ENCODE measurements at regions not wholly inside any gene's neighbourhood (a gene's known extent, or its start where the extent isn't known, plus 50 kb on each side); places are given as distances from the start of the nearest gene placed in this dataset.

DNA sequence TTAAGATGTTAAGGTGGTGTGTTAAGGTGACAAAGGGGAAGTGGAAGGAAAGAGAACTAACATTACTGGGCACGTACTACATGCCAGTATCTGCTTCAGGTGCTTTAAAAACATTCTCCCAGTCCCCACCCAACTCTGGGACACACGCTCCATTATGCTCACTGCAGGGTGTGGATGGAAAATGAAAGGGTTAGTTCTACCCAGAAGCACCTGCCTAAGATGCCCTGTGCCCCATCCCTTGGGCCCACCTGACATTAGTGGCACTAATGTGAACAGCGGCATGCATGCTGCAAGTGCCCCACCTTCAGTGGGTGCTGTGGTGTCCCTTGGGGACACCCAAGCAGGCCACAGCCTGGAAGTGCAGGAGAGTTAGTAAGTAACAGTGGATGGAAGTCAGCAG lies 82.9 kb upstream of the CXADR start:
- Histone ChIP-seq H3K27me3 (no peaks in the 10 kb centered on the region), H3K27ac (no peak overlapping the region), H3K36me3 (no peaks in the 10 kb centered on the region), H3K4me1 (peaks cover 0 to 5% (median 0%) of the 10 kb centered on the region in 4 donors), H3K9me3 (no peaks in the 10 kb centered on the region), H3K4me3 (no peak overlapping the region)
- DNase-seq (ENCODE audit: low spot score in 2 of 2), result no peak
- TF ChIP-seq EP300 (IDR thresholded peaks at IDR 0.05) (no peak), POLR2A (IDR thresholded peaks at IDR 0.05) (no peak)
- TF ChIP-seq, protein P1, sequence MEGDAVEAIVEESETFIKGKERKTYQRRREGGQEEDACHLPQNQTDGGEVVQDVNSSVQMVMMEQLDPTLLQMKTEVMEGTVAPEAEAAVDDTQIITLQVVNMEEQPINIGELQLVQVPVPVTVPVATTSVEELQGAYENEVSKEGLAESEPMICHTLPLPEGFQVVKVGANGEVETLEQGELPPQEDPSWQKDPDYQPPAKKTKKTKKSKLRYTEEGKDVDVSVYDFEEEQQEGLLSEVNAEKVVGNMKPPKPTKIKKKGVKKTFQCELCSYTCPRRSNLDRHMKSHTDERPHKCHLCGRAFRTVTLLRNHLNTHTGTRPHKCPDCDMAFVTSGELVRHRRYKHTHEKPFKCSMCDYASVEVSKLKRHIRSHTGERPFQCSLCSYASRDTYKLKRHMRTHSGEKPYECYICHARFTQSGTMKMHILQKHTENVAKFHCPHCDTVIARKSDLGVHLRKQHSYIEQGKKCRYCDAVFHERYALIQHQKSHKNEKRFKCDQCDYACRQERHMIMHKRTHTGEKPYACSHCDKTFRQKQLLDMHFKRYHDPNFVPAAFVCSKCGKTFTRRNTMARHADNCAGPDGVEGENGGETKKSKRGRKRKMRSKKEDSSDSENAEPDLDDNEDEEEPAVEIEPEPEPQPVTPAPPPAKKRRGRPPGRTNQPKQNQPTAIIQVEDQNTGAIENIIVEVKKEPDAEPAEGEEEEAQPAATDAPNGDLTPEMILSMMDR (IDR thresholded peaks at IDR 0.05), result no peak
- 92 to 96% methylated on average over 3 of the region's 3 CpGs for WGBS, 2 donors

DNA sequence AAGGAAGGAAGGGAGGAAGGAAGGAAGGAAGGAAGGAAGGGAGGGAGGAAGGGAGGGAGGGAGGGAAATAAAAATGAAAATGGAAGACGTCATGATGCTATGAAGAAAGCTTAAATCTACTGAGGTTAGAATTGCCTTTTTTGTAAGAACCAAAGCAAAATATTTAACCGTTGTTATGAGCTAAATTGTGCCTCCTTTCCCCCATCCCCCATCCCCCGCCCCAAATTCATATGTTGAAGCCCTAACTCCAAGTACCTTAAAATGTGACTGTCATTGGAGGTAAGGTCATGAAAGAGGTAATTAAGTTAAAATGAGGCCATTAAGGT lies 80.1 kb upstream of the CXADR start:
- Histone ChIP-seq H3K9me3 (no peaks in the 10 kb centered on the region), H3K27ac (no peak overlapping the region), H3K4me3 (no peak overlapping the region), H3K36me3 (no peaks in the 10 kb centered on the region), H3K27me3 (no peaks in the 10 kb centered on the region), H3K4me1 (peaks cover 0 to 19% (median 0%) of the 10 kb centered on the region in 4 donors)
- DNase-seq (ENCODE audit: low spot score in 2 of 2), result no peak
- WGBS, 2 donors, result 85 to 99% methylated on average over 3 of the region's 3 CpGs
- TF ChIP-seq, protein P1 (IDR thresholded peaks at IDR 0.05), result no peak
- TF ChIP-seq POLR2A (IDR thresholded peaks at IDR 0.05), result no peak
- no peak for TF ChIP-seq EP300 (IDR thresholded peaks at IDR 0.05)

DNA sequence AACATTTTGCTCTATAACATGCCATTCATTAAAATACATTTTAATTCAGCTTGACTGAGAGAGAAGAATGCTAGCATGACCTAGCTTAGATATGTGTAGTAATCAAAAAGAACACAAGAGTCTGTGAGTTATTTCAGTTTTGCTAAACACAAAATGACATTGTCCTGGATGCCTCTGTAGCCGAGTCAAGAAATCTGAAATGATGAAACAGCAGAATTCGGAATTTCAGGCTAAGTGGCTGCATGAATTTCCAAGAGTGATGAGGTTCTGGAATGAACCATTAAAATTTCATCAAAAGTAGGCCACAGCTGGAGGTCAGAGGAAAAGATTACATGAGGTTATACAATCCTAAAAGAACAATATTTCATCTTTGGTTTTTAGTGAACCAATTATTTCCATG lies 79.1 kb upstream of the CXADR start:
- Histone ChIP-seq H3K4me3 (no peak overlapping the region), H3K36me3 (no peaks in the 10 kb centered on the region), H3K9me3 (no peaks in the 10 kb centered on the region), H3K4me1 (peaks cover 0 to 19% (median 0%) of the 10 kb centered on the region in 4 donors), H3K27ac (no peak overlapping the region), H3K27me3 (no peaks in the 10 kb centered on the region)
- no peak for DNase-seq (ENCODE audit: low spot score in 2 of 2)
- TF ChIP-seq EP300 (IDR thresholded peaks at IDR 0.05) (no peak), POLR2A (IDR thresholded peaks at IDR 0.05) (no peak)
- TF ChIP-seq, protein P1 (IDR thresholded peaks at IDR 0.05), result no peak
- WGBS, 2 donors, result 26 to 32% methylated on average over 2 of the region's 2 CpGs

DNA sequence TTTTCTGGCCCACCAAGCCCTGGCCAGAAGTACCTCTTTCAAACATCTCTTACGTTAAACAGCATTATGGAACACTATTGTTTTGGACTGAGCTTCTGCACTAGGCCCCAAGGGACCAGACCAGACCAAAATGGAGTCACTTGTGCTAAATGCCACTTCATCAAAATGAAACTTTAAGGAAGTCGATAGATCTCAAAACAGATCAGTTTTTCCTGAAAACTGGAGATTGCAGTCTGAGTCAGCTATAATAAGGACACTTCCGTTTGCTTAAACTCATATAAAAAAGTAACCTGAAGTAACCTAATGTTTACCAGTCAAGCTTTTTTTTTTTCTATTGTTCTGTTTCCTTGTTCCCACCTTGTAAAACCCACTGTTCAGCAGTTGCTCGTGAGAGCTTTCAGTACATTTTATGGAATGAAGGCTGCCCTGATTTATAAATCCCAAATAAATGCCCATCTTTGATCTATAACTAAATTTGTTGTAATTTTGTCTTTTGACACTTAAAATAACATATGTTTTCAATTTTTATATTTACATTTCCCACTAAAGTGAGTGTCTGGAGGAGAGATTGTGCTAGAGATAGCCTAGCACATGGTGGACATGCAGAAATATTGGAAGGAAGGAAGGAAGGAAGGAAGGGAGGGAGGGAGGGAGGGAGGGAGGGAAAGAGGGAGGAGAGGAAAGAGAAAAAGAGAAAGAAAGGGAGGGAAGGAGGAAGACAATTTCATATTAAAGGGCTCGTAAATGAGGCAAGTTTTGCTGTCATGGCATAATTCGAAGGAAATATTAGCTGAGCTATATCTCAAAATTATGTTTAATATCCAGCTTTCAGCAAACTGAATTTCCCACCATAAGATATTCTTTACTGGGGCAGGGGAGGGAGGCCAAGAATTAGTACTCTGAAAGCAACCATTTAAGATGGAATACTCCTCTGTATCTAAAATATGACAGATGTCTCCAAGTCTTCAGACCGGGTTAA lies 77.0 kb upstream of the CXADR start:
- 68 to 79% methylated on average over 7 of the region's 7 CpGs for WGBS, 2 donors
- Histone ChIP-seq H3K27ac (no peak overlapping the region), H3K9me3 (no peaks in the 10 kb centered on the region), H3K4me1 (peaks cover 0 to 21% (median 2%) of the 10 kb centered on the region in 4 donors), H3K36me3 (no peaks in the 10 kb centered on the region), H3K27me3 (no peaks in the 10 kb centered on the region), H3K4me3 (no peak overlapping the region)
- TF ChIP-seq, protein P1 (IDR thresholded peaks at IDR 0.05), result no peak
- TF ChIP-seq EP300 (IDR thresholded peaks at IDR 0.05) (no peak), POLR2A (IDR thresholded peaks at IDR 0.05) (no peak)
- DNase-seq (ENCODE audit: low spot score in 2 of 2), result no peak

DNA sequence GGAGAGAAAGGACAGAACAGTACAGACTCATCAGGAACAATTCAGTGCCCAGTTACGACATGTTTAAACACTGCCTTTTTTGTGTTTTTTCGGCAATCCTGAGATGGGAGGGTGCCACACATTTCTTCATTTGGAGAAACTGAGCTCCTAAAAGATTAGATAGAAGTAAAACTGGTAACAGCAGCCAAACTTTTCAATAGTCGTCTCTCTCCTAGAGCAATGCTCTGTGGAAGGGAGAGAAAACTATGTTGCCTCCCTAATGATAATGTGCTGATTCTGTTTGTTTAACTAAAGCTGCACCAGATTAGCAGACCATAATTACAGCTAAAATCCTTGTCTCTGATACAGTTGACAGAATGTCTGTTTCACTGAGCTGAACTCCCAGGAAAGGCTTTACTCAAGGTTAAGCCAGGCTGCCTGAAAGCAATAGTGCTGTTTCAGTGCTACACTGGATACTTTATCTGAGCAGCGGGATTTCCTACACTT lies 76.2 kb upstream of the CXADR start:
- peaks cover 0 to 30% (median 2%) of the 10 kb centered on the region in 4 donors for H3K4me1 ChIP-seq
- TF ChIP-seq POLR2A (IDR thresholded peaks at IDR 0.05) (no peak), EP300 (IDR thresholded peaks at IDR 0.05) (no peak)
- TF ChIP-seq, protein P1 (IDR thresholded peaks at IDR 0.05), result no peak
- 49 to 56% methylated on average over 4 of the region's 4 CpGs for WGBS, 2 donors
- H3K9me3 ChIP-seq, result no peaks in the 10 kb centered on the region
- H3K4me3 ChIP-seq, result no peak overlapping the region
- H3K27ac ChIP-seq, result peak overlapping the region in 1 of 4 donors; percentile 2
- no peak for DNase-seq (ENCODE audit: low spot score in 2 of 2)
- no peaks in the 10 kb centered on the region for H3K27me3 ChIP-seq
- H3K36me3 ChIP-seq, result no peaks in the 10 kb centered on the region
